HG03469 (cell line): ENCODE measurements at regions not wholly inside any gene's neighbourhood (a gene's known extent, or its start where the extent isn't known, plus 50 kb on each side); places are given as distances from the start of the nearest gene placed in this dataset.

ENCODE experiments used
- ATAC-seq: cut with Tn5 transposase; IDR thresholded peaks from one replicate; pipeline ENCODE4 v1.9.1; 2021; ENCODE audit warnings: mild to moderate bottlenecking, moderate library complexity, moderate number of reproducible peaks; ENCODE audit not compliant: unreplicated experiment

DNA sequence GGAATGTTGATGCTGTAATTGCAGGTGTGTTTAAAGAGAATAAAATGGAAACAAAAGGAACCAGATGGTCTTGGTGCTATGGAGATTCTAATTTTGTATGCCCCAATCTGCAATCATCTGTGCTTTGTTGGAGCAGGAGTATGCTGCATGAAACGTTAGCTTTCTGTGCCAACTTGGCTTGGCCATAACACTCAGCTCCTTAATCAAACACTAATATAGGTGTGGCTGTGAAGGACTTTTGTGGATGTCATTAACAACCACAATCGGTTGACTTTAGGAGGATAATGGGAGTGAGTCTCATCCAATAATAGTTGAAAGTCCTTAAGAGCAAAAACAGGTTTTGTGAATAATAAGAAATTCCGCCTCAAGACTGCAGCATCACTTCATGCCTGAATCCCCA lies 399.2 kb downstream of the NLGN4X start:
- ATAC-seq, result no peak

DNA sequence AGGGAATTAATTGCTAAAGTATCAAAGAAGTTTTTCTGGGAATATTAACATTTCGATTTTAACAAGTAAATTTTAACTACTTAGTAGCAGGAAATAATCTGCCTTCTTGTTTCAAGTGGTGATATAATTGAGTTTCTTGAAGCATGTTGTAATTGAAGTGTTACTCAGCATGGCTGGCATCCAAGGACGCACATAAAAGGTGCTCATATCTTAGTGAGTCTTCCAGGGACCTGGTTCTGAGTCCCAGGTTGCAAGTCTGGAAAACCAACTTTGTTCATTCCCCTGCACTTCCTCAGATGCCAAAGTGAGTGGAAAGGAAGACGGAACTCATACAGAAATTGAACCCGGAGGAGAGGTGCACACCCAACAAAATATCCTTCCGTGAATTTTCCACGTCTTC lies 399.6 kb downstream of the NLGN4X start:
- ATAC-seq, result no peak

DNA sequence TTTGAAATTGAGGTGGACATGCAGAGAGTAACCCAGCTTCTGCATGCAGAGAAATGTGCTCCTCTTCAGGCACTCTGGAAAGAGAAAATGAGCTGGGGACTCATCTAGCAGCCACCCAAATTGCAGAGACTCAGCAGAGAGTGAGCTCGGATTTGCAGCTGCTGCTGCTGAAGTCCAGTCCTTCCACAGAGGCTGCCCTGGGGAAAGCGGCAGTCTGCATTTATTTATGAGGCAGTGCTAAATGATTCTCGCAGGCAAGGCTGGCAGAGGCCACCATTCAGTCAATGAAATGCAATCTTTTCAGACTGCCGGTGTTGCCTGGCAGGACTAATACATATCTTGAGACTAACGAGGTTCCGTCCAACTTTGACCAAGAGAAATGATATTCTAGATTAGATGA lies 404.8 kb downstream of the NLGN4X start:
- ATAC-seq, result no peak

DNA sequence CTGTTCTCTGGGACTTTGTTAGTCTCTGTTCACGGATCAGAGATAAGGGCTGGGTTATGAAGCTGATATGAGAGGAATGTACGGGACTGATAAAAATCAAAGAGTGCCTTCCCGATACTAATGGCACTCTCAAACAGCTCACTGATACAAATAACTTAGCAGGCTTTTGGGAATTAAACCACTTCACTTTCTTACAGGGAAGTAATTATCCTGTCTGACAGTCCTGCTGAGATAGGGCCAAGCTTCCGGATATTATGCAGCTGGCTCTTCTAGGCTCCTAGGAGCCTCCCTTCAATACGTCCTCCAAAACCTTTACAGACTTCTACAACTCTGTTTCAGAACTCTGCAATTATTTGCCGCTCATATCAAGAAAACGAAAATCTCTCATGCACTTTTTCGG lies 418.0 kb downstream of the NLGN4X start:
- no peak for ATAC-seq

DNA sequence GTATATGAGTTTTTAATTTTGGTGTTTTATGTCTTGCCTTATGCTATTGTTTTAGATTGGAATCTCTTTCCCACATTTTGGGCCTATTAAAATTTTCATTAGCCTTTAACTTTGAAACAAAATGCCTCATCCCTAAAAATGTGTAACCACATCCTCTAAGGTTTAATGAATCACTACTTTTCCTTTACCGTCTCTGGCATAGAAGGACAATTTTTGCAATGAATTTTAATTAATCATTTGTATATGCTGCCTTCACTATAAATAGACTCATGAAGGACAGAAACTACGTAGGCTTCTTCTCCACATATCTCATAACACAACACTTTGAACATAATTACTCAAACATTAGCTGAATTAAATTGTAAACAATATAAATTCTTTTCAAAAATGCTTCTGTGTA lies 421.5 kb downstream of the NLGN4X start:
- no peak for ATAC-seq

DNA sequence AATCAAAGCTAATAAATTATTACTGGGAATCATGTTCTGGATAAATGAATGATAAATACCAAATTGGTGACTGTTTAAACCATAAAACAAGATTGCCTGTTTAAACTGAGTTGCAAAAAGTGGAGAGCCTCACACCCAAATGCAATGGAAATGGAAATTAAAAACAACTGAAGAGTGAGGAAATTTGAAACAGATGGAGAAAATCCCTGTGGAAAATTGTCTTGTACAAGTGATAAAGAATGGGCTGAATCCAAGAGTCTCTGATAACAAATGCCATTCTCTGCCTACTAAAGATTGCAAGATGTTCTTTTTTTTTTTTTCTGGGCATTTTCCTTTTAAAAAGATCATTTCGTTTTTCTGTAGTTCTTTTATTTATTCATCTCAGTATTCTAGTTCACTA lies 426.3 kb downstream of the NLGN4X start:
- ATAC-seq, result no peak

DNA sequence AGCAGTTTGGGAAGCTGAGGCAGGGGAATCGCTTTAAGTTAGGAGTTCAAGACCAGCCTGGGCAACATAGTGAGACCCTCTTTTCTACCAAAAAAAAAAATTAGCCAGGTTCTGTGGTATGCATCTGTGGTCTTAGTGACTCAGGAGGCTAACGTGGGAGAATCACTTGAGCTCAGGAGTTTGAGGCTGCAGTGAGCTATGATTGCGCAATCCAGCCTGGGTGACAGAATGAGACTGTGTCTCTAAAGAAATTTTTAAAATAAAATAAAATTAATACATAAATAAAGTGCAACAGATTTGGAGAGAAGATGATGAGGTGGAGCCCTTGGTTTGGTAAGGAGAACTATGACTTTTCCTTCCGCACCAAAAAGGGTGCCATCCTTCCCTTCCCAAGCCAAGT lies 436.9 kb downstream of the NLGN4X start:
- ATAC-seq, result no peak

DNA sequence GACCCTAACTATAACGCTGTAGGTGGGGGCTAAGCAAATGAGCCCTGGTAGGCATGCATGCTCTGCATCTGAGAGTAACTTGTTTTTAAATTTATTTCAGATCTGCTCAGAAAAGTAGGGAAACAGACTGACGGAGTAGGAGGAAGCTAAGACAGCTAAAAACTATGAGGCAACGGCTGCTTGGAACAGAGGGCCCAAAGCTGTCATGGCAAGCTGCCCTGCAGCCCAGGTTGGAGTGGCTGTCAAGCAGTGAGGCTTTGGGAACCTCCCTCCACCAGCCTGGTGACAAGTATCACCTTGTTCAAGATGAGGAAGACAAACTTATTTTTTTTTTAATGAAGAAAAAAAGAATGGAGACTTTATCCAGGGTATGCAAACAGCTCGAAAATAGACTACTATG lies 439.8 kb downstream of the NLGN4X start:
- ATAC-seq, result no peak

DNA sequence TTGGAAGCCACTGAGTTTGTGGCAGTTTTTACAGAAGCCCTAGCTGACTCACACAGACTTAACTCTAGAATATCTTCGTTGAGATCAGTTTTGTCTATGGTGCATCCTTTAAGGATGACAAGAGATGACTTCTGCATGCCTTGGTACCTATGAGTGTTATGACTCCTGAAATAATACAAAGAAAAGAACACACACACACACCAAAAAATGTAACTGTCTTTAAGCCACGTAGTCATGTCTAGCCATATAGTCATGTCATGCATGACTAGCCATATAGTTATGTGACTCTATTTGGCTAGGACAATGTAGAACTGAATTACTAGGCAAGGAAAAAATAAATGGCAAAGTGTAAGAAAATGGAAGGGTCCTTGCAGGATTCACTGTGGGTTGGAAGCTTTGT lies 447.8 kb downstream of the NLGN4X start:
- no peak for ATAC-seq

DNA sequence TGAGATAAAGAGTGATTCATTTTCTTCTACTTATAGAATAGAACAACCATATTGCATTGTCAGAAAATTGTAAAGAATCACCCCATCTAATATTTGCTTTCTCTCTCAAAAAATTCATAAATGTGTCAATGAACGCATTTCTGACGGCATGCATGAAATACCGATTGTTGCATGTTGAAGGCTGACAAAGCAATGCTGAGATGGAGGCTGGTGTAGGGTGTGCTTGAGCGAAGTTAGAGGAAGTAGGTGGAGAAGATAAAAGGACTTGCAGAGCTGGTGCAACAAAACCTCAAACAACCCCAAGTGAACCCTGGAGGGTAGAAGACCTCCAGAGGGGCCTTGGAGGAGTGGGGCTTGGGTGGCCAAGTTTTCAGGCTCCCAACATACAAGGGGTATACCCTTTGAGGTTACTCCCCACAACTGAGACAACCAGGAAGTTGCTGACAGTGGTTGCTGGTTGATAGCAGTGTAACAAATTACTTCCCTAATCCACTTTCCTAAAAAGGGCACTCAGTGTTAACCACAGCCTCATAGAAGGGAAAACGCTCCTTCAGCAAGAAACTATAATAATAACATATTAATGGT lies 452.7 kb downstream of the NLGN4X start:
- no peak for ATAC-seq

DNA sequence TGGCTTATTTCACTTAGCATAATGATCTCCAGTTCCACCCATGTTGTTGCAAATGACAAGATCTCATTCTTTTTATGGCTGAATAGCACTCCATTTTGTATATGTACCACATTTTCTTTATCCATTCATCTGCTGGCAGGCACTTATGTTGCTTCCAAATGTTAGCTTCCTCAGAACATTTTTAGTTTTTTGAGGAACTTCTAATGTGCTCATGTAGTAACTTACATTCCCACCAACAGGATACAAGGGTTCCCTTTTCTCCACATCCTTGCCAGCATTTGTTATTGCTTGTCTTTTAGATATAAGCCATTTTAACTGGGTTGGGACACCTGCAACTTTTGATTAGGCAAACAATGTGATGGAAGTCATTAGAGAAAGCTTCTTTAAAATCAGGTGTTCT lies 454.2 kb downstream of the NLGN4X start:
- ATAC-seq, result no peak

DNA sequence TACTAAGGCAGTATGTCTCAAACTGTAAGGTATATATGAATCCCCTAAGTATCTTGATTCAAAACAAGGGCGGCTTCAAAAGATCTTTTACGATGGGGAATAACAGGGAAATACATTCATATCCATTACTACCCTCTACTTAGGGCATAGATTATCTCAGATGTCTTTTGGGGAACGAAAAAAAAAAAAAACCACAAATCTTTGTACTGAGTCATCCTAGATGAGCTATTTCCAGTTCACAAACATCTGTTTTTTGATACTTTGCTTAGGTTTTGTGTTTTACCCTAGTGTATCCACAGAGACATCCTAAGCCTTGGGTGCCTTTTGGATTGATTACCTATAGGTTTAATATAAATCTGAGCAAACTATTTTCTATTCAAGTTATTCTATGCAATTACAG lies 457.2 kb downstream of the NLGN4X start:
- ATAC-seq, result no peak

DNA sequence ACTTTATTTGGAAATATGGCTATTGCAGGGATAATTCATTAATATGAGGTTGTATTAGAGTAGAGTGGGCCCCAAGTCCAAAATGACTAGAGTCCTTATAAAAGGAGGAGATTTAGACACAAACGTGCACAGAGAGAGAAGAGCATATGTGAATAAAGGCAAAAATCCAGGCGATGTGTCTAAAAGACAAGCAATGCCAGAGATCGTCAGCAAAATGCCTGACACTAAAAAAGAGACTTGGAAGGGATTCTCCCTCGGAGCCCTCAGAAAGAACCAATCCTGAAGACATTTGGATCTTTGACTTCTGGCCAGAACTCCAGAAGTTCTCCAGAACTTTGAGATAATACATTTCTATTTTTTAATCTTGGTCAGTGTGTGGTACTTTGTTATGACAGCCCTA lies 472.1 kb downstream of the NLGN4X start:
- no peak for ATAC-seq

DNA sequence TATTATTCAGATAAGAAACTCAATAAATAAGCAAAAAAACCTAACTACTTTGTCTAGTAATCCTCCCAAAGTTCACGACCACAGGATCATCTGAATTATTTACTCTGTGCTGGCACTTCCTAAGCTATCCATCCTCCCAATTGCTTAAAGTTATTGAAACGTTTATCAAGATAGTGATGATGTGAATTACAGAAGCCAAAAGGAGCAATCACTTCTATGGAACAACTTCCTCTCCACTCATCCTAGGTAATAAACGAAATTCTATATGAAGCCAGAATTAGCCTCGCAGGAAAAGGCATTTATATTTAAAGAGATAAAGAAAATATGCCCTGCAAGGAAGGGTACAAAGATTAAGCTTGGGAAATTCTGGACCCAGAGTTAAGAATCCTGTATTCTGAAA lies 475.4 kb downstream of the NLGN4X start:
- no peak for ATAC-seq

DNA sequence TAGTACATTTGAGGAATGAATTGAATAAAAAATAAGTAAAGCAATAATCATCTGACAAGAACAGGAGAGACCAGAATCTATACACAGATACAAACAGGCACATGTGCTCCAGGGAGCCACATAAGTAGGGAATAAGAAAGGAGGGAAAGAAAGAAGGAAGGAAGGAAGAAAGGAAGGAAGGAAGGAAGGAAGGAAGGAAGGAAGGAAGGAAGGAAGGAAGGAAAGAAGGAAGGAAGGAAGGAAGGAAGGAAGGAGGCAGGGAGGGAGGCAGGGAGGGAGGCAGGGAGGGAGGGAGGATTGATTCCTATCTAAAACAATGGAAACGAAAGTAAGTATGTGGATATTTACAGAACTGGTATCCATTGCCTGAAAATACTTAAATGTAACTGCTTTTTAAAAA lies 475.8 kb downstream of the NLGN4X start:
- no peak for ATAC-seq

DNA sequence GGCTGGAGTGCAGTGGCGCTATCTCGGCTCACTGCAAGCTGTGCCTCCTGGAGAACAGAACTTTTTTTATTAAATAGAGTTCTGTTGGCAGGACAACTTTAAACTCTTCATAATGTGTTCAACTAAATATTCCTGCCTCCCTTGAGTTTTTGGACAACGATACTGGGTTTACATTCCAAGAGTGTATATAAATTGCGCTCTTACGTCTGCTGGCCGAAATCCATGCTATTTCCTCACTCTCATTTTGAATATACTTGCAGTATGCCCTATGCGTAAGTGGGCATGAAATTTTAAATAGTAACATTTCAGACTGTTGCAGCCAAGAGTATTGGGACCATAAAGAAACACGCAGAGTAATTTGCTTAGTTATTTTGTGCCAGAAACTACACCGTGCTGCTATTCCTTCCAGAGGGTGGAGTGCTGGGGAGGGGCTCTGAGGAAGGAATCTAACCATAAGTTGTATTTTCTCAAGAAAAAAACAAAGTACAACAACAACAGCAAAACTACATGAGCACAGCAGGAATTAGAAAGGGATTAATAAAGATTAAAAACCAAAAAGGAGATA lies 480.0 kb downstream of the NLGN4X start:
- no peak for ATAC-seq

DNA sequence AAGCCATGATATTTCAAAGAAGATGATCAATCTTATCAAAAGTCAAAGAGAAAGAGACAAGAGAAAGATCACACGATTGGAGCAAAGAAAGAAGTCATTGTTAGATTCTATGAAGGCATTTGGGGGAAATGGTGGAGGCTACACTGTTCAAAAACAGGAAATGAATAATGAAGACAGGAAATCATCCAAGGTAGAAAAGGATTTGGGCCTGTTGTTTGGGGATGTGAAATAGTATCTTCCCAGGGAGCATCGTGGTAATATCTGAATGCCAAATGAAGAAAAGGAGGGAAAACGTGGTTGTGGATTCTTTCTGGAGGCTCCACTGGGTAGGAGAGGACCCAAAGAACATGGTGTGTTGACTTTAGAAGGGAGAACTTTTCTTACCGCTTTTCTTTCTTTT lies 482.4 kb downstream of the NLGN4X start:
- no peak for ATAC-seq

DNA sequence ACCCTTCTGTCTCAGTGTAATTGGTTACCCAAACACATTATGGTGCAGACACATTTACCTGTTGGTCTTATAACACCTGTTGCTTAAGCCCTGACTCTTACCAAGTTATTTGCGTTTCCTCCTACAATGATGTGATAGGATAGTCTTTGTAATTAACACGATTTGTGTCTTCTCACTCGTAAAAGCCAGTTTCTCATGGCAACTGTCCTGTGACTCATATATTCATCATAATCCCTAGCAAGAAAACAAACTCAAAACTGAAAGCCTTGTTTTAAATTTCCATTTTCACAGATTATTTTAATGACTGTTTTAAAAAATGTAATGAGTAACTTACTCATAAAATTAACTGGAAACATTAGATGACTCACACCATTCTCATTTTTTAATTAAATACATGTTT lies 495.2 kb downstream of the NLGN4X start:
- ATAC-seq, result no peak

DNA sequence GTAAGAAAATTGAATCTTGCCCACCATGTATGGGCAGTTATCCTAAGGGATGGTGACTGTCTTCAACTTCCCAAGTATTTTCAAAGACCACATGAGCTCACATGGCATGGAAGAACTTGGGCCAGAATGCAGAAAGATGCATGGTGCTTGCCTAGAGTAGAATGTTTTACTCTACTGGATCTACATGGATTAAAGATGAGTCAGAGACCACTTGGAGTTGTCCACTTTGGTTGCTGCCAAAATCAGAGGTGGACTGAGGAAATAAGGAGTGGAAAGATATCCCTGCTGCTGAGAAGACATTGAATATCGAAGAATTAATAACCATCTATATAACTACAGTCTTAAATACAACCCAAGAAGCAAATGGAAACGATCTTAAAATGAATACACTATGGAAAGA lies 498.1 kb downstream of the NLGN4X start:
- ATAC-seq, result no peak

DNA sequence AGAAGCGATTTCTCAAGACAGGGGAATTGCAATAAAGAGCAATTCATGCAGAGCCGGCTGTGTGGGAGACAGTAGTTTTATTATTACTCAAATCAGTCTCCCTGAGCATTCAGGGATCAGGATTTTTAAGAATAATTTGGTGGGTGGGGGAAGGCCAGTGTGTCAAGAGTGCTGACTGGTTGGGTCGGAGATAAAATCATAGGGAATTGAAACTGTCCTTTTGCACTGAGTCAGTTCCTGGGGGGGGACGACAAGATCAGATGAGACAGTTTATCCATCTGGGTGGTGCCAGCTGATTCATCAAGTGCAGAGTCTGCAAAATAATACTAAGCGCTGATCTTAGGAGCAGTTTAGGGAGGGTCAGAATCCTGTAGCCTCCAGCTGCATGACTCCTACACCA lies 502.4 kb downstream of the NLGN4X start:
- ATAC-seq, result no peak

DNA sequence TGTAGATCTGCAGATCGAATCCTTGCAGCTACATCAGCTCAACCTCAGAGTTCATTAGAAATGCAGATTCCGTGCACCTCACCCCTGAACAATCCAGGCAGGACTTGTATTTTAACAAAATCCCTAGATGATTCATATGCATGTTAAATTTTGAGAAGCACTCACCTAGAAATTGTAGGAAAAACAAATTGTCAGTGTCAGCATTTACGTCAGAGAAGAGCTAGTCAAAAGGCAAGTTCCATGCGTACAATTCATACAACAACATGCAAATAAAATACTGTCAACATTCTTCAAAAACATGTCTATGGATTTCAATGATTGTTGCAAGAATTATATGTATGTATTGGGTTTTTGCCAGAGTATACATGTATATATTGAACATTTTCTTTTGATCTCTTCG lies 504.5 kb downstream of the NLGN4X start:
- ATAC-seq, result no peak

DNA sequence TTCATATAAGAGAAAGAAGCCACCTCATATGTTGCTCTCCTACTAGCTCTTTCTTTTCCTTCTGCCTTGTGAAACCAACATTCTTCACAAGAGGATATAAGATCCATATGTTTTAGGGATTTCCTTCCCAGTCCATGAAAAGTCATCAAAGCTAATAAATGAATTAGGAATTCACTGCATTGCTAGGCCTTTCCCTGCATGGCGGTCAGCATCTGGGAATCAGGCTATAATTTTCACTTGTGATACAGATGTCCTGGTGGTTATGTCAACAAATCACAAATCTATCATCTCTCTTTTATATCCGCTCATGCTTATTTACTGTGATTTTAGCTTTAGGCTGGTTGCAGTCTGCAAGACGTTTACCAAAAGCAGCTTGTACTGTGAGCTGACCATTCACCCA lies 510.0 kb downstream of the NLGN4X start:
- ATAC-seq, result no peak

DNA sequence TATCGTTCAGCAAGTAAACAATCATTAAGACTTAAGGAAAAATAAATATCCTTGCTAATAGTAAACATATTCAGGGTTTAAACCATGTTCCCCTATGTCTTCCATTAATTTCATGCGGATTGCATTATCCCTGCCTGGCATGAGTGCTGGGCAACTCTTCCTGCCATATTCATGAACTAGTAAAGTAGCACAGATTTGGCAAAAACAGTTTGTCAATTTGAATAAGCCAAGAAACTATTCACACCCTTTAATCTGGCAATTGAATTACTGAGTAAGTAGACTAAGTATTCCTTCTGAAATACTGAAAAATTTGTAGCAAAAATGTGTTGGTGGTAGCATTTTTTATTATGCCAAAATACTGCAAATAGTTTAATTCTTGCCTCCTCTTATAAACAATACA lies 512.0 kb downstream of the NLGN4X start:
- no peak for ATAC-seq
